ENCODE measurements at regions not wholly inside any gene's neighbourhood (a gene's known extent, or its start where the extent isn't known, plus 50 kb on each side); places are given as distances from the start of the nearest gene placed in this dataset.

GRCh38 chr2:240247868-240248720 lies 107.6 kb upstream of the OTOS start (continued):
- TF ChIP-seq, protein P1, sequence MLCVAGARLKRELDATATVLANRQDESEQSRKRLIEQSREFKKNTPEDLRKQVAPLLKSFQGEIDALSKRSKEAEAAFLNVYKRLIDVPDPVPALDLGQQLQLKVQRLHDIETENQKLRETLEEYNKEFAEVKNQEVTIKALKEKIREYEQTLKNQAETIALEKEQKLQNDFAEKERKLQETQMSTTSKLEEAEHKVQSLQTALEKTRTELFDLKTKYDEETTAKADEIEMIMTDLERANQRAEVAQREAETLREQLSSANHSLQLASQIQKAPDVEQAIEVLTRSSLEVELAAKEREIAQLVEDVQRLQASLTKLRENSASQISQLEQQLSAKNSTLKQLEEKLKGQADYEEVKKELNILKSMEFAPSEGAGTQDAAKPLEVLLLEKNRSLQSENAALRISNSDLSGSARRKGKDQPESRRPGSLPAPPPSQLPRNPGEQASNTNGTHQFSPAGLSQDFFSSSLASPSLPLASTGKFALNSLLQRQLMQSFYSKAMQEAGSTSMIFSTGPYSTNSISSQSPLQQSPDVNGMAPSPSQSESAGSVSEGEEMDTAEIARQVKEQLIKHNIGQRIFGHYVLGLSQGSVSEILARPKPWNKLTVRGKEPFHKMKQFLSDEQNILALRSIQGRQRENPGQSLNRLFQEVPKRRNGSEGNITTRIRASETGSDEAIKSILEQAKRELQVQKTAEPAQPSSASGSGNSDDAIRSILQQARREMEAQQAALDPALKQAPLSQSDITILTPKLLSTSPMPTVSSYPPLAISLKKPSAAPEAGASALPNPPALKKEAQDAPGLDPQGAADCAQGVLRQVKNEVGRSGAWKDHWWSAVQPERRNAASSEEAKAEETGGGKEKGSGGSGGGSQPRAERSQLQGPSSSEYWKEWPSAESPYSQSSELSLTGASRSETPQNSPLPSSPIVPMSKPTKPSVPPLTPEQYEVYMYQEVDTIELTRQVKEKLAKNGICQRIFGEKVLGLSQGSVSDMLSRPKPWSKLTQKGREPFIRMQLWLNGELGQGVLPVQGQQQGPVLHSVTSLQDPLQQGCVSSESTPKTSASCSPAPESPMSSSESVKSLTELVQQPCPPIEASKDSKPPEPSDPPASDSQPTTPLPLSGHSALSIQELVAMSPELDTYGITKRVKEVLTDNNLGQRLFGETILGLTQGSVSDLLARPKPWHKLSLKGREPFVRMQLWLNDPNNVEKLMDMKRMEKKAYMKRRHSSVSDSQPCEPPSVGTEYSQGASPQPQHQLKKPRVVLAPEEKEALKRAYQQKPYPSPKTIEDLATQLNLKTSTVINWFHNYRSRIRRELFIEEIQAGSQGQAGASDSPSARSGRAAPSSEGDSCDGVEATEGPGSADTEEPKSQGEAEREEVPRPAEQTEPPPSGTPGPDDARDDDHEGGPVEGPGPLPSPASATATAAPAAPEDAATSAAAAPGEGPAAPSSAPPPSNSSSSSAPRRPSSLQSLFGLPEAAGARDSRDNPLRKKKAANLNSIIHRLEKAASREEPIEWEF (IDR thresholded peaks at IDR 0.05; ENCODE audit: insufficient replicate concordance, low read depth, low read length) = no peak

DNA sequence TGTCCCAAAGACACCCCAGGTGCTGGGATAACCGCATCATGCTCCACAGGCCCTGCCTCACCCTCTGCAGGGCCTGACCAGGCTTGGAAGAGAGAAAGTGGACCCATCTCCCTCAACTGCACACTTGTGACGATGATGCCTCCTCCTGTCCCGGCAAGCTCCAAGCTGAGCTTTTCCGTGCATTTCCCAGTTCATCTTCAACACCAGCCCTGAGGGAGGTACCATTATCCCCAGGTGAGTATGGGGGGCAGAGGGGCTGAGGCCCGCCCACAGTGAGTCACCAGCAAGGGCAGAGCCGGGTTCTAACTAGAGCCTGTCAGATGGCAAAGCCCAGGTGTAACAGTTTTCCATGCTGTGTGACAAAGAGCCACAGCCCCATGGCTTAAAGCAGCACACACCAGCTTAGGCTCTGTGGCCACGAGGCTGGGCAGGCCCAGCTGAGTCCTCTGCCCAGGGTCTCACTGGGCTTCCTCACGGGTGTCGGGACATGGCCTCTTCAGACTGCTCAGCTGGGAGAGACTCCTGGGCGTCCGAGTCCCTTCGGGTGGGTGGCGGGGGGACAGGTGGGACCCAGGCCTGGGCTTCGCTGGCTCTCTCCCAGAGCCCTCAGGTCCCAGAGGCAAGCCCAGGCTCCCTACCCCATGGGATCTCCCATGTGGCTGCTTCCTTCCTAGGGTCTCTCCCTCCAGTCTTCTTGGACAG lies 108.4 kb upstream of the OTOS start:
- WGBS (ENCODE audit: insufficient coverage, insufficient replicate concordance, low lambda C conversion rate, missing lambda C conversion rate) = 46% methylated on average over 13 of the region's 14 CpGs
- no TSS peak for BruUV-seq (replicated peaks)
- CTCF ChIA-PET = no interaction called here

More for the DNA sequence above, 108.4 kb upstream of the OTOS start:
- Histone ChIP-seq H2AFZ (ENCODE audit: control insufficient read depth, low read depth, low read length) (no peak overlapping the region), H3K27me3 (replicated peaks in 1 of 2; ENCODE audit: control insufficient read depth in 2 of 2, insufficient read depth in 2 of 2, low read length in 1 of 2) (no peaks in the 10 kb centered on the region), H3K9ac (ENCODE audit: control insufficient read depth, insufficient read depth, low read length) (no peak overlapping the region), H3K4me3 (no peak overlapping the region), H3K4me2 (ENCODE audit: control insufficient read depth, insufficient read depth) (no peak overlapping the region), H4K20me1 (ENCODE audit: control insufficient read depth, insufficient read depth) (no peaks in the 10 kb centered on the region), H3K9me3 (replicated peaks; ENCODE audit: control insufficient read depth, insufficient read depth, low read length) (no peaks in the 10 kb centered on the region), H3K27ac (ENCODE audit: control insufficient read depth, insufficient read depth) (no peak overlapping the region), H3K79me2 (ENCODE audit: control insufficient read depth, insufficient read depth, low read length) (no peaks in the 10 kb centered on the region), H3K36me3 (ENCODE audit: control insufficient read depth in 2 of 2, insufficient read depth in 2 of 2, low read length in 1 of 2) (no peaks in the 10 kb centered on the region), H3K4me1 (ENCODE audit: control insufficient read depth, insufficient read depth, low read length) (no peaks in the 10 kb centered on the region)
- intact Hi-C loops (cut with micrococcal nuclease; ENCODE audit: unreplicated experiment) = no loop called here
- TF ChIP-seq PAX5 (IDR thresholded peaks at IDR 0.05; ENCODE audit: borderline replicate concordance, low read depth, low read length) (no peak), GATAD2B (conservative IDR thresholded peaks at IDR 0.05; ENCODE audit: low read depth) (no peak), YBX1 (IDR thresholded peaks at IDR 0.05) (no peak), NR2F1 (conservative IDR thresholded peaks at IDR 0.05) (no peak), TARDBP (IDR thresholded peaks at IDR 0.05; ENCODE audit: borderline replicate concordance) (no peak), SPI1 (IDR thresholded peaks at IDR 0.05; ENCODE audit: borderline replicate concordance, insufficient read depth, low read depth, low read length) (no peak)
- SMC1A ChIA-PET (ENCODE audit: uncharacterized antibody, unreplicated experiment) = no interaction called here
- FAIRE-seq = no peak
- no peak for ATAC-seq
- POLR2A ChIA-PET = interaction anchor here (0.6 kb wide), 1 partner anchor 59 kb away, joined by 4 read pairs; no protein-coding TSS in a partner anchor
- in situ Hi-C loops (cut with MboI) = no loop called here
- DNase-seq (ENCODE audit: low read depth, low spot score) = no peak
- RAD21 ChIA-PET (ENCODE audit: unreplicated experiment) = no interaction called here

All from GM12878 (cell line).